HCT116 (cell line): ENCODE measurements at regions not wholly inside any gene's neighbourhood (a gene's known extent, or its start where the extent isn't known, plus 50 kb on each side); places are given as distances from the start of the nearest gene placed in this dataset.

Experiments
- ATAC-seq: fragments of 200-7000 bp; cut with Tn5 transposase; 2 replicates; pipeline ENCODE4 v1.9.1; 2020; ENCODE audit warnings: mild to moderate bottlenecking, moderate library complexity
- BruUV-seq: library from RNA; stranded (reverse); fragments of 400-500 nt; replicated peaks from 2 replicates; lab custom pipeline; 2021; lab: Mats Ljungman, UMichigan
- CTCF ChIA-PET: fragments of 300-600 bp; sonication (Branson Sonifier 250); formaldehyde crosslinking; loops from one replicate; lab custom pipeline; 2021; ENCODE audit warnings: antibody characterized with exemption; lab: Charles Lee
- POLR2A ChIA-PET: fragments of 300-600, 350-600 bp; sonication (Branson Sonifier 250); formaldehyde crosslinking; loops from one replicate; lab custom pipeline; 2021; ENCODE audit warnings: antibody characterized with exemption; lab: Charles Lee
- RAD21 ChIA-PET, 2 experiments: fragments of 300-600 bp; sonication (Branson Sonifier 250); formaldehyde crosslinking; loops; one replicate each; lab custom pipeline; 2023; ENCODE audit warnings: low total read pairs in 2 of 2; ENCODE audit not compliant: uncharacterized antibody in 2 of 2, unreplicated experiment in 2 of 2, low non-redundant PET in 1 of 2; lab: Charles Lee
- DNase-seq: peaks from one replicate; pipeline ENCODE4 v3.0.0-alpha.2; 2010; ENCODE audit warnings: low read depth, low spot score
- H2AFZ ChIP-seq: fragments of 200-600 bp; shearing (Covaris generic), sonication (generic); 2 replicates; pipeline ENCODE4 v1.6.1; 2017; ENCODE audit warnings: low read depth, mixed run types, mixed read lengths, antibody characterized with exemption, low read length; ENCODE audit not compliant: poor library complexity, severe bottlenecking
- H3K27ac ChIP-seq: 2 replicates; pipeline ENCODE4 v1.5.1; 2012; ENCODE audit warnings: low read depth, low read length
- H3K27me3 ChIP-seq: fragments of 200-600 bp; sonication (generic); 2 replicates; pipeline ENCODE4 v1.6.1; 2016; ENCODE audit warnings: mixed run types, low read length, mixed read lengths; ENCODE audit not compliant: insufficient read depth
- H3K36me3 ChIP-seq, 2 experiments: fragments of 200-500 bp in 1 of 2; fragments of 200-600 bp in 1 of 2; sonication (Bioruptor generic) in 1 of 2; sonication (generic) in 1 of 2; 2 replicates each; pipeline versions ENCODE4 v1.5.1 to v1.6.1; 2014 to 2016; ENCODE audit warnings: low read length in 2 of 2, inconsistent platforms in 1 of 2, mixed read lengths in 1 of 2, mixed run types in 1 of 2; ENCODE audit not compliant: insufficient read depth in 2 of 2, control insufficient read depth in 1 of 2
- H3K4me1 ChIP-seq, 2 experiments: fragments of 200-600 bp in 1 of 2; sonication (generic) in 1 of 2; 2 replicates each; pipeline versions ENCODE4 v1.5.1 to v1.6.1; 2012 to 2017; ENCODE audit warnings: low read length in 2 of 2, inconsistent platforms in 1 of 2, mild to moderate bottlenecking in 1 of 2, mixed read lengths in 1 of 2, mixed run types in 1 of 2, moderate library complexity in 1 of 2; ENCODE audit not compliant: insufficient read depth in 2 of 2, control insufficient read depth in 1 of 2
- H3K4me2 ChIP-seq: fragments of 200-600 bp; sonication (generic); 2 replicates; pipeline ENCODE4 v1.6.1; 2017; ENCODE audit warnings: mixed run types, low read length, mixed read lengths
- H3K4me3 ChIP-seq, 2 experiments: fragments of 200-600 bp in 1 of 2; sonication (generic) in 1 of 2; replicated peaks in 1 of 2; 2 replicates each; pipeline ENCODE4 v1.5.1; 2011 to 2016; ENCODE audit warnings: low read length in 2 of 2, control low read depth in 1 of 2, low read depth in 1 of 2, mild to moderate bottlenecking in 1 of 2, mixed read lengths in 1 of 2, mixed run types in 1 of 2
- H3K79me2 ChIP-seq: fragments of 200-600 bp; sonication (generic); 2 replicates; pipeline ENCODE4 v1.6.1; 2017; ENCODE audit warnings: mild to moderate bottlenecking, mixed run types, low read length, moderate library complexity, mixed read lengths; ENCODE audit not compliant: insufficient read depth
- H3K9ac ChIP-seq: fragments of 200-600 bp; sonication (generic); 2 replicates; pipeline ENCODE4 v1.6.1; 2016; ENCODE audit warnings: low read length, mixed read lengths
- H3K9me2 ChIP-seq: fragments of 200-600 bp; sonication (generic), shearing (Covaris generic); 2 replicates; pipeline ENCODE4 v1.6.1; 2017; ENCODE audit warnings: mixed run types, mild to moderate bottlenecking, moderate library complexity; ENCODE audit not compliant: insufficient read depth
- H3K9me3 ChIP-seq, 2 experiments: fragments of 200-500 bp in 1 of 2; fragments of 200-600 bp in 1 of 2; sonication (Bioruptor generic) in 1 of 2; sonication (generic) in 1 of 2; 2 replicates each; pipeline ENCODE4 v1.6.1; 2014 to 2017; ENCODE audit warnings: low read length in 2 of 2, mixed read lengths in 2 of 2, inconsistent platforms in 1 of 2, low read depth in 1 of 2, mild to moderate bottlenecking in 1 of 2, mixed run types in 1 of 2, moderate library complexity in 1 of 2; ENCODE audit not compliant: control insufficient read depth in 1 of 2, insufficient read depth in 1 of 2
- H4K20me1 ChIP-seq: fragments of 200-600 bp; sonication (generic), shearing (Covaris generic); 2 replicates; pipeline ENCODE4 v1.6.1; 2017; ENCODE audit warnings: mixed run types, mild to moderate bottlenecking, moderate library complexity; ENCODE audit not compliant: insufficient read depth
- ATF3 ChIP-seq: IDR thresholded peaks from 2 replicates; pipeline ENCODE4 v1.6.1; 2012
- CBX3 ChIP-seq: IDR thresholded peaks from 2 replicates; pipeline ENCODE4 v1.6.1; 2012; ENCODE audit warnings: low read depth
- CEBPB ChIP-seq: IDR thresholded peaks from 2 replicates; pipeline ENCODE4 v1.6.1; 2012; ENCODE audit warnings: low read depth
- CTCF ChIP-seq, 3 experiments: fragments of 200-600 bp in 1 of 3; sonication (generic) in 1 of 3; IDR thresholded peaks in 2 of 3; conservative IDR thresholded peaks in 1 of 3; 2 replicates each; pipeline ENCODE4 v1.5.1; 2012 to 2017; ENCODE audit warnings: low read depth in 2 of 3, low read length in 2 of 3, antibody characterized with exemption in 1 of 3, borderline replicate concordance in 1 of 3, control low read depth in 1 of 3, mild to moderate bottlenecking in 1 of 3, mixed read lengths in 1 of 3, mixed run types in 1 of 3, moderate library complexity in 1 of 3; ENCODE audit not compliant: insufficient read depth in 1 of 3
- EGR1 ChIP-seq: IDR thresholded peaks from 2 replicates; pipeline ENCODE4 v1.6.1; 2012; ENCODE audit warnings: low read depth
- ELF1 ChIP-seq: IDR thresholded peaks from 2 replicates; pipeline ENCODE4 v1.6.1; 2012; ENCODE audit warnings: low read depth, borderline replicate concordance
- EZH2 ChIP-seq: fragments of 200-600 bp; sonication (generic); IDR thresholded peaks from 2 replicates; pipeline ENCODE4 v1.6.1; 2017; ENCODE audit warnings: antibody characterized with exemption, mixed run types
- FOSL1 ChIP-seq: IDR thresholded peaks from 2 replicates; pipeline ENCODE4 v1.6.1; 2012; ENCODE audit warnings: low read depth
- JUND ChIP-seq: IDR thresholded peaks from 2 replicates; pipeline ENCODE4 v1.6.1; 2012
- POLR2A ChIP-seq: IDR thresholded peaks from 2 replicates; pipeline ENCODE4 v1.7.0; 2011; ENCODE audit warnings: borderline replicate concordance; ENCODE audit not compliant: insufficient read depth, insufficient read length; ENCODE audit errors: extremely low read depth
- RAD21 ChIP-seq: IDR thresholded peaks from 2 replicates; pipeline ENCODE4 v1.6.1; 2012; ENCODE audit warnings: low read depth, mild to moderate bottlenecking
- REST ChIP-seq: IDR thresholded peaks from 2 replicates; pipeline ENCODE4 v1.6.1; 2012; ENCODE audit warnings: low read depth
- SIN3A ChIP-seq: IDR thresholded peaks from 2 replicates; pipeline ENCODE4 v1.6.1; 2012; ENCODE audit warnings: low read depth
- SP1 ChIP-seq: IDR thresholded peaks from 2 replicates; pipeline ENCODE4 v1.6.1; 2012; ENCODE audit warnings: low read depth
- SRF ChIP-seq: IDR thresholded peaks from 2 replicates; pipeline ENCODE4 v1.6.1; 2012; ENCODE audit warnings: low read depth
- TCF7L2 ChIP-seq: IDR thresholded peaks from 2 replicates; pipeline ENCODE4 v1.7.0; 2011; ENCODE audit warnings: borderline replicate concordance, inconsistent platforms; ENCODE audit not compliant: insufficient read depth, insufficient read length; ENCODE audit errors: extremely low read depth
- YY1 ChIP-seq: IDR thresholded peaks from 2 replicates; pipeline ENCODE4 v1.6.1; 2011; ENCODE audit warnings: low read length, low read depth, moderate library complexity, mild to moderate bottlenecking; ENCODE audit not compliant: insufficient replicate concordance; ENCODE audit errors: extremely low read depth
- ZBTB33 ChIP-seq: IDR thresholded peaks from 2 replicates; pipeline ENCODE4 v1.6.1; 2011; ENCODE audit warnings: mild to moderate bottlenecking, low read length, moderate library complexity; ENCODE audit not compliant: insufficient replicate concordance; ENCODE audit errors: extremely low read depth
- ZFX ChIP-seq: fragments of 450-650 bp; IDR thresholded peaks from 2 replicates; pipeline ENCODE4 v1.6.1; 2017
- intact Hi-C: fragments of 100-400 bp; cut with micrococcal nuclease; formaldehyde crosslinking; loops from 2 replicates; pipeline ENCODE4 v1.10.0; 2022

- Histone ChIP-seq H3K4me3 (no peak overlapping the region), H3K9me3 (no peaks in the 10 kb centered on the region), H4K20me1 (no peaks in the 10 kb centered on the region), H3K27ac (no peak overlapping the region), H2AFZ (no peak overlapping the region), H3K9me2 (0 out of 2 replicates have a peak, but pooled peaks cover 2% of the 10 kb centered on the region), H3K79me2 (no peaks in the 10 kb centered on the region), H3K4me1 (peaks cover 5 to 30% of the 10 kb centered on the region in 2 experiments; a peak in 3 of 4 replicates), H3K9ac (no peak overlapping the region), H3K27me3 (no peaks in the 10 kb centered on the region), H3K36me3 (no peaks in the 10 kb centered on the region), H3K4me2 (no peak overlapping the region)
- TF ChIP-seq EZH2 (no peak), TCF7L2 (no peak), REST (no peak), CBX3 (no peak), YY1 (no peak), CEBPB (no peak), FOSL1 (no peak), ZFX (no peak), RAD21 (no peak), SRF (no peak), SP1 (no peak), SIN3A (no peak), ELF1 (no peak), ZBTB33 (no peak), CTCF (IDR thresholded peaks at IDR 0.05 in 2 of 3, conservative IDR thresholded peaks at IDR 0.05 in 1 of 3; ENCODE audit: borderline replicate concordance in 1 of 3, insufficient read depth in 1 of 3, low read depth in 2 of 3, low read length in 2 of 3) (no peak), POLR2A (no peak), JUND (no peak), ATF3 (no peak), EGR1 (no peak)
- BruUV-seq, result no TSS peak
- POLR2A ChIA-PET, result no interaction called here
- ATAC-seq, result no peak
- DNase-seq, result no peak
- RAD21 ChIA-PET, result no interaction called here
- CTCF ChIA-PET, result no interaction called here
- intact Hi-C loops, result no loop called here
Measured at GRCh38 chr1:31522556-31522845, 53.8 kb upstream of the TINAGL1 start.
